ENCODE measurements at regions not wholly inside any gene's neighbourhood (a gene's known extent, or its start where the extent isn't known, plus 50 kb on each side); places are given as distances from the start of the nearest gene placed in this dataset.

GRCh38 chr9:80448996-80449395 is 877.2 kb downstream of the TLE4 start:
- DNase-seq (ENCODE audit: insufficient read length, low spot score) (no peak), FAIRE-seq (no peak)

- DNase-seq (ENCODE audit: insufficient read length, low spot score) (no peak), FAIRE-seq (no peak)
Observed at GRCh38 chr9:80447876-80448275, 876.1 kb downstream of the TLE4 start.

GRCh38 chr9:80440724-80441123 is 869.0 kb downstream of the TLE4 start:
- FAIRE-seq (no peak), DNase-seq (ENCODE audit: insufficient read length, low spot score) (no peak)

GRCh38 chr9:80437825-80438224 is 866.1 kb downstream of the TLE4 start:
- FAIRE-seq (no peak), DNase-seq (ENCODE audit: insufficient read length, low spot score) (no peak)

- FAIRE-seq (no peak), DNase-seq (ENCODE audit: insufficient read length, low spot score) (no peak)
Observed at GRCh38 chr9:80437091-80437640, 865.4 kb downstream of the TLE4 start.

GRCh38 chr9:80435591-80435990 is 863.8 kb downstream of the TLE4 start:
- no peak for FAIRE-seq
- no peak for DNase-seq (ENCODE audit: insufficient read length, low spot score)

GRCh38 chr9:80426992-80427391 is 855.2 kb downstream of the TLE4 start:
- DNase-seq (ENCODE audit: insufficient read length, low spot score): no peak
- no peak for FAIRE-seq

GRCh38 chr9:80417211-80417773 is 845.5 kb downstream of the TLE4 start:
- DNase-seq (ENCODE audit: insufficient read length, low spot score) (no peak), FAIRE-seq (no peak)

GRCh38 chr9:80410106-80410505 is 838.3 kb downstream of the TLE4 start:
- DNase-seq (ENCODE audit: insufficient read length, low spot score) (no peak), FAIRE-seq (no peak)

GRCh38 chr9:80407220-80407619 is 835.5 kb downstream of the TLE4 start:
- FAIRE-seq: no peak
- no peak for DNase-seq (ENCODE audit: insufficient read length, low spot score)

- FAIRE-seq: no peak
- DNase-seq (ENCODE audit: insufficient read length, low spot score): no peak
Observed at GRCh38 chr9:80401243-80401642, 829.5 kb downstream of the TLE4 start.

GRCh38 chr9:80400624-80401230 is 829.0 kb downstream of the TLE4 start:
- FAIRE-seq: no peak

GRCh38 chr9:80399606-80400005 is 827.8 kb downstream of the TLE4 start:
- FAIRE-seq (no peak), DNase-seq (ENCODE audit: insufficient read length, low spot score) (no peak)

More at GRCh38 chr9:80400624-80401230, 829.0 kb downstream of the TLE4 start:
- no peak for DNase-seq (ENCODE audit: insufficient read length, low spot score)

- DNase-seq (ENCODE audit: insufficient read length, low spot score) (no peak), FAIRE-seq (no peak)
Observed at GRCh38 chr9:80387828-80388227, 816.1 kb downstream of the TLE4 start.

GRCh38 chr9:80385246-80385645 is 813.5 kb downstream of the TLE4 start:
- FAIRE-seq (no peak), DNase-seq (ENCODE audit: insufficient read length, low spot score) (no peak)

GRCh38 chr9:80383331-80383730 is 811.6 kb downstream of the TLE4 start:
- no peak for FAIRE-seq
- no peak for DNase-seq (ENCODE audit: insufficient read length, low spot score)

- no peak for FAIRE-seq
- DNase-seq (ENCODE audit: insufficient read length, low spot score): no peak
Observed at GRCh38 chr9:80382211-80382891, 810.6 kb downstream of the TLE4 start.

- DNase-seq (ENCODE audit: insufficient read length, low spot score) (no peak), FAIRE-seq (no peak)
Observed at GRCh38 chr9:80380301-80380700, 808.5 kb downstream of the TLE4 start.

GRCh38 chr9:80378669-80379293 is 807.0 kb downstream of the TLE4 start:
- no peak for DNase-seq (ENCODE audit: insufficient read length, low spot score)
- no peak for FAIRE-seq

GRCh38 chr9:80376180-80376579 is 804.4 kb downstream of the TLE4 start:
- FAIRE-seq (no peak), DNase-seq (ENCODE audit: insufficient read length, low spot score) (no peak)

- FAIRE-seq: no peak
Observed at GRCh38 chr9:80375477-80375876, 803.7 kb downstream of the TLE4 start.

GRCh38 chr9:80369641-80370040 is 797.9 kb downstream of the TLE4 start:
- FAIRE-seq (no peak), DNase-seq (ENCODE audit: insufficient read length, low spot score) (no peak)

More at GRCh38 chr9:80375477-80375876, 803.7 kb downstream of the TLE4 start:
- DNase-seq (ENCODE audit: insufficient read length, low spot score): no peak
